WTC11 (cell line): ENCODE measurements at regions not wholly inside any gene's neighbourhood (a gene's known extent, or its start where the extent isn't known, plus 50 kb on each side); places are given as distances from the start of the nearest gene placed in this dataset.

ENCODE experiments used
- ATAC-seq: fragments of 200-7000 bp; cut with Tn5 transposase; 2 replicates; pipeline ENCODE4 v1.10.0; 2021; ENCODE audit warnings: mild to moderate bottlenecking, moderate library complexity
- CTCF ChIA-PET: fragments of 300-600 bp; sonication (Branson Sonifier 250); formaldehyde crosslinking; loops from one replicate; lab custom pipeline; 2021; ENCODE audit warnings: antibody characterized with exemption; lab: Charles Lee
- POLR2A ChIA-PET: fragments of 350-600 bp; sonication (Branson Sonifier 250); formaldehyde crosslinking; loops from one replicate; lab custom pipeline; 2021; ENCODE audit warnings: antibody characterized with exemption; lab: Charles Lee
- DNase-seq: peaks from one replicate; pipeline ENCODE4 v3.0.0; 2021; ENCODE audit warnings: low spot score
- H3K27ac Mint-ChIP-seq: 2 replicates; pipeline ENCODE4 v1.8.0; 2021; ENCODE audit warnings: mixed read lengths
- H3K27me3 Mint-ChIP-seq: 2 replicates; pipeline ENCODE4 v1.8.0; 2021; ENCODE audit warnings: low read depth, mild to moderate bottlenecking, moderate library complexity, mixed read lengths
- H3K36me3 Mint-ChIP-seq: 2 replicates; pipeline ENCODE4 v1.8.0; 2021; ENCODE audit warnings: mixed read lengths
- H3K4me1 Mint-ChIP-seq: 2 replicates; pipeline ENCODE4 v1.8.0; 2022; ENCODE audit warnings: mixed read lengths
- H3K4me3 Mint-ChIP-seq: 2 replicates; pipeline ENCODE4 v1.8.0; 2021; ENCODE audit warnings: mild to moderate bottlenecking, moderate library complexity, mixed read lengths
- H3K9me3 Mint-ChIP-seq: 2 replicates; pipeline ENCODE4 v1.8.0; 2021; ENCODE audit warnings: mixed read lengths
- ATF1 ChIP-seq: sonication (generic); formaldehyde crosslinking; IDR thresholded peaks from 2 replicates; pipeline ENCODE4 v1.8.1; 2023; ENCODE audit warnings: mild to moderate bottlenecking, moderate library complexity, missing genetic modification reagents
- CREB1 ChIP-seq: sonication (generic); formaldehyde crosslinking; IDR thresholded peaks from 2 replicates; pipeline ENCODE4 v1.8.0; 2023; ENCODE audit warnings: mild to moderate bottlenecking, missing genetic modification reagents
- FOXP1 ChIP-seq: sonication (generic); formaldehyde crosslinking; IDR thresholded peaks from 2 replicates; pipeline ENCODE4 v1.8.0; 2022; ENCODE audit warnings: missing genetic modification reagents, mild to moderate bottlenecking, moderate library complexity, borderline replicate concordance
- GABPB1 ChIP-seq: sonication (generic); formaldehyde crosslinking; IDR thresholded peaks from 2 replicates; pipeline ENCODE4 v1.8.1; 2023; ENCODE audit warnings: mild to moderate bottlenecking, missing genetic modification reagents
- KAT7 ChIP-seq: sonication (generic); formaldehyde crosslinking; IDR thresholded peaks from 2 replicates; pipeline ENCODE4 v1.8.1; 2023; ENCODE audit warnings: missing genetic modification reagents, mild to moderate bottlenecking, borderline replicate concordance
- MXD4 ChIP-seq: fragments of 250-450 bp; sonication (Bioruptor Pico); IDR thresholded peaks from 2 replicates; pipeline ENCODE4 v1.8.0; 2021; ENCODE audit warnings: mild to moderate bottlenecking, moderate library complexity, borderline replicate concordance
- NFE2L1 ChIP-seq: sonication (generic); formaldehyde crosslinking; IDR thresholded peaks from 2 replicates; pipeline ENCODE4 v1.8.1; 2023; ENCODE audit warnings: missing genetic modification reagents
- NR3C1 ChIP-seq: sonication (generic); formaldehyde crosslinking; conservative IDR thresholded peaks from 2 replicates; pipeline ENCODE4 v1.8.1; 2023; ENCODE audit warnings: low read depth, mild to moderate bottlenecking, missing genetic modification reagents
- RELA ChIP-seq: sonication (generic); formaldehyde crosslinking; IDR thresholded peaks from 2 replicates; pipeline ENCODE4 v1.8.1; 2022; ENCODE audit warnings: missing genetic modification reagents, mild to moderate bottlenecking, borderline replicate concordance
- SOX15 ChIP-seq: fragments of 250-450 bp; sonication (Bioruptor Pico); IDR thresholded peaks from 2 replicates; pipeline ENCODE4 v1.9.0; 2021; ENCODE audit warnings: mild to moderate bottlenecking
- ZNF138 ChIP-seq: sonication (generic); formaldehyde crosslinking; conservative IDR thresholded peaks from 2 replicates; pipeline ENCODE4 v1.8.1; 2022; ENCODE audit warnings: mild to moderate bottlenecking, moderate library complexity, missing genetic modification reagents
- ZNF232 ChIP-seq: sonication (generic); formaldehyde crosslinking; IDR thresholded peaks from 2 replicates; pipeline ENCODE4 v1.8.0; 2022; ENCODE audit warnings: mild to moderate bottlenecking, missing genetic modification reagents
- ZNF263 ChIP-seq: sonication (generic); formaldehyde crosslinking; IDR thresholded peaks from 2 replicates; pipeline ENCODE4 v1.8.1; 2022; ENCODE audit warnings: low read depth, mild to moderate bottlenecking, moderate library complexity, missing genetic modification reagents
- TF ChIP-seq, protein P1 (sequence below): fragments of 250-450 bp; sonication (Bioruptor Pico); IDR thresholded peaks from 2 replicates; pipeline ENCODE4 v1.9.0; 2021; ENCODE audit warnings: mild to moderate bottlenecking
- TF ChIP-seq, protein P2 (sequence below): fragments of 250-450 bp; sonication (Bioruptor Pico); IDR thresholded peaks from 2 replicates; pipeline ENCODE4 v2.1.2; 2022; ENCODE audit warnings: mild to moderate bottlenecking, moderate library complexity
- TF ChIP-seq, protein P3 (sequence below): sonication (generic); formaldehyde crosslinking; IDR thresholded peaks from 2 replicates; pipeline ENCODE4 v1.8.1; 2022; ENCODE audit warnings: low read depth, mild to moderate bottlenecking, moderate library complexity, missing genetic modification reagents, borderline replicate concordance
- TF ChIP-seq, protein P4 (sequence below): sonication (generic); formaldehyde crosslinking; IDR thresholded peaks from 2 replicates; pipeline ENCODE4 v1.8.1; 2022; ENCODE audit warnings: mild to moderate bottlenecking, moderate library complexity, missing genetic modification reagents
- TF ChIP-seq, protein P5 (sequence below): fragments of 200-600 bp; IDR thresholded peaks from 2 replicates; pipeline ENCODE4 v1.8.0; 2022; ENCODE audit warnings: antibody characterized with exemption
- TF ChIP-seq, protein P6 (sequence below): fragments of 250-450 bp; sonication (Bioruptor Pico); IDR thresholded peaks from 2 replicates; pipeline ENCODE4 v1.9.0; 2021; ENCODE audit warnings: mild to moderate bottlenecking, borderline replicate concordance

DNA sequence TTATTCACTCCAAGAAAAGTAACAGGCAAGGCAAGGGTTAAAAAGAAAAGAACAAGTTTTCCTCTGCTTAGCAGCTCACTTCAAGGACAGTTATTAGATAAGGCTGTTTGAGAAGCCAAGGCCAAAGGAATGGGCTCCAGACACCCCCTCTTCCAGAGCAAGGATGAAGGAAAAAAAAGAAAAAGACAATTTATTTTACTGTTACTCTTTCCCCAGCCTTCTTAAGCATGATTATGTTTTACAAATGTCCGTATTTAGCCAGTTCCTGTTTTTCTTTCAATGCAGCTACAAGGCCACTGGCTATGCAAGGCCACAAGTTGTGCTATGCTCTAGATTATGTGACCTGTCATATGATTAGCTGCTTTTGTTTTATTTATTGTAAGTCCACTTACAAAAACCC is 106.5 kb upstream of the SIMC1 start:
- no peak overlapping the region for H3K4me3 Mint-ChIP-seq
- no peak for ATAC-seq
- H3K4me1 Mint-ChIP-seq = peaks cover 10% of the 10 kb centered on the region
- H3K27ac Mint-ChIP-seq = no peak overlapping the region
- TF ChIP-seq RELA (CRISPR knock-in tag) (no peak), ZNF232 (CRISPR knock-in tag) (no peak), ATF1 (CRISPR knock-in tag) (no peak), CREB1 (CRISPR knock-in tag) (no peak), GABPB1 (no peak), KAT7 (no peak), NR3C1 (CRISPR knock-in tag) (no peak), FOXP1 (CRISPR knock-in tag) (no peak), NFE2L1 (CRISPR knock-in tag) (no peak), ZNF138 (no peak), SOX15 (CRISPR knock-in tag) (no peak), ZNF263 (no peak), MXD4 (no peak)
- TF ChIP-seq, protein P1, sequence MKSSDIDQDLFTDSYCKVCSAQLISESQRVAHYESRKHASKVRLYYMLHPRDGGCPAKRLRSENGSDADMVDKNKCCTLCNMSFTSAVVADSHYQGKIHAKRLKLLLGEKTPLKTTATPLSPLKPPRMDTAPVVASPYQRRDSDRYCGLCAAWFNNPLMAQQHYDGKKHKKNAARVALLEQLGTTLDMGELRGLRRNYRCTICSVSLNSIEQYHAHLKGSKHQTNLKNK (CRISPR knock-in tag) = no peak
- TF ChIP-seq, protein P2, sequence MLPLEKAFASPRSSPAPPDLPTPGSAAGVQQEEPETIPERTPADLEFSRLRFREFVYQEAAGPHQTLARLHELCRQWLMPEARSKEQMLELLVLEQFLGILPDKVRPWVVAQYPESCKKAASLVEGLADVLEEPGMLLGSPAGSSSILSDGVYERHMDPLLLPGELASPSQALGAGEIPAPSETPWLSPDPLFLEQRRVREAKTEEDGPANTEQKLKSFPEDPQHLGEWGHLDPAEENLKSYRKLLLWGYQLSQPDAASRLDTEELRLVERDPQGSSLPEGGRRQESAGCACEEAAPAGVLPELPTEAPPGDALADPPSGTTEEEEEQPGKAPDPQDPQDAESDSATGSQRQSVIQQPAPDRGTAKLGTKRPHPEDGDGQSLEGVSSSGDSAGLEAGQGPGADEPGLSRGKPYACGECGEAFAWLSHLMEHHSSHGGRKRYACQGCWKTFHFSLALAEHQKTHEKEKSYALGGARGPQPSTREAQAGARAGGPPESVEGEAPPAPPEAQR (CRISPR knock-in tag) = no peak
- TF ChIP-seq, protein P3, sequence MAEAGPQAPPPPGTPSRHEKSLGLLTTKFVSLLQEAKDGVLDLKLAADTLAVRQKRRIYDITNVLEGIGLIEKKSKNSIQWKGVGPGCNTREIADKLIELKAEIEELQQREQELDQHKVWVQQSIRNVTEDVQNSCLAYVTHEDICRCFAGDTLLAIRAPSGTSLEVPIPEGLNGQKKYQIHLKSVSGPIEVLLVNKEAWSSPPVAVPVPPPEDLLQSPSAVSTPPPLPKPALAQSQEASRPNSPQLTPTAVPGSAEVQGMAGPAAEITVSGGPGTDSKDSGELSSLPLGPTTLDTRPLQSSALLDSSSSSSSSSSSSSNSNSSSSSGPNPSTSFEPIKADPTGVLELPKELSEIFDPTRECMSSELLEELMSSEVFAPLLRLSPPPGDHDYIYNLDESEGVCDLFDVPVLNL (CRISPR knock-in tag) = no peak
- TF ChIP-seq, protein P4, sequence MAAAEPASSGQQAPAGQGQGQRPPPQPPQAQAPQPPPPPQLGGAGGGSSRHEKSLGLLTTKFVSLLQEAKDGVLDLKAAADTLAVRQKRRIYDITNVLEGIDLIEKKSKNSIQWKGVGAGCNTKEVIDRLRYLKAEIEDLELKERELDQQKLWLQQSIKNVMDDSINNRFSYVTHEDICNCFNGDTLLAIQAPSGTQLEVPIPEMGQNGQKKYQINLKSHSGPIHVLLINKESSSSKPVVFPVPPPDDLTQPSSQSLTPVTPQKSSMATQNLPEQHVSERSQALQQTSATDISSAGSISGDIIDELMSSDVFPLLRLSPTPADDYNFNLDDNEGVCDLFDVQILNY (CRISPR knock-in tag) = no peak
- TF ChIP-seq, protein P5, sequence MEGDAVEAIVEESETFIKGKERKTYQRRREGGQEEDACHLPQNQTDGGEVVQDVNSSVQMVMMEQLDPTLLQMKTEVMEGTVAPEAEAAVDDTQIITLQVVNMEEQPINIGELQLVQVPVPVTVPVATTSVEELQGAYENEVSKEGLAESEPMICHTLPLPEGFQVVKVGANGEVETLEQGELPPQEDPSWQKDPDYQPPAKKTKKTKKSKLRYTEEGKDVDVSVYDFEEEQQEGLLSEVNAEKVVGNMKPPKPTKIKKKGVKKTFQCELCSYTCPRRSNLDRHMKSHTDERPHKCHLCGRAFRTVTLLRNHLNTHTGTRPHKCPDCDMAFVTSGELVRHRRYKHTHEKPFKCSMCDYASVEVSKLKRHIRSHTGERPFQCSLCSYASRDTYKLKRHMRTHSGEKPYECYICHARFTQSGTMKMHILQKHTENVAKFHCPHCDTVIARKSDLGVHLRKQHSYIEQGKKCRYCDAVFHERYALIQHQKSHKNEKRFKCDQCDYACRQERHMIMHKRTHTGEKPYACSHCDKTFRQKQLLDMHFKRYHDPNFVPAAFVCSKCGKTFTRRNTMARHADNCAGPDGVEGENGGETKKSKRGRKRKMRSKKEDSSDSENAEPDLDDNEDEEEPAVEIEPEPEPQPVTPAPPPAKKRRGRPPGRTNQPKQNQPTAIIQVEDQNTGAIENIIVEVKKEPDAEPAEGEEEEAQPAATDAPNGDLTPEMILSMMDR = no peak
- TF ChIP-seq, protein P6, sequence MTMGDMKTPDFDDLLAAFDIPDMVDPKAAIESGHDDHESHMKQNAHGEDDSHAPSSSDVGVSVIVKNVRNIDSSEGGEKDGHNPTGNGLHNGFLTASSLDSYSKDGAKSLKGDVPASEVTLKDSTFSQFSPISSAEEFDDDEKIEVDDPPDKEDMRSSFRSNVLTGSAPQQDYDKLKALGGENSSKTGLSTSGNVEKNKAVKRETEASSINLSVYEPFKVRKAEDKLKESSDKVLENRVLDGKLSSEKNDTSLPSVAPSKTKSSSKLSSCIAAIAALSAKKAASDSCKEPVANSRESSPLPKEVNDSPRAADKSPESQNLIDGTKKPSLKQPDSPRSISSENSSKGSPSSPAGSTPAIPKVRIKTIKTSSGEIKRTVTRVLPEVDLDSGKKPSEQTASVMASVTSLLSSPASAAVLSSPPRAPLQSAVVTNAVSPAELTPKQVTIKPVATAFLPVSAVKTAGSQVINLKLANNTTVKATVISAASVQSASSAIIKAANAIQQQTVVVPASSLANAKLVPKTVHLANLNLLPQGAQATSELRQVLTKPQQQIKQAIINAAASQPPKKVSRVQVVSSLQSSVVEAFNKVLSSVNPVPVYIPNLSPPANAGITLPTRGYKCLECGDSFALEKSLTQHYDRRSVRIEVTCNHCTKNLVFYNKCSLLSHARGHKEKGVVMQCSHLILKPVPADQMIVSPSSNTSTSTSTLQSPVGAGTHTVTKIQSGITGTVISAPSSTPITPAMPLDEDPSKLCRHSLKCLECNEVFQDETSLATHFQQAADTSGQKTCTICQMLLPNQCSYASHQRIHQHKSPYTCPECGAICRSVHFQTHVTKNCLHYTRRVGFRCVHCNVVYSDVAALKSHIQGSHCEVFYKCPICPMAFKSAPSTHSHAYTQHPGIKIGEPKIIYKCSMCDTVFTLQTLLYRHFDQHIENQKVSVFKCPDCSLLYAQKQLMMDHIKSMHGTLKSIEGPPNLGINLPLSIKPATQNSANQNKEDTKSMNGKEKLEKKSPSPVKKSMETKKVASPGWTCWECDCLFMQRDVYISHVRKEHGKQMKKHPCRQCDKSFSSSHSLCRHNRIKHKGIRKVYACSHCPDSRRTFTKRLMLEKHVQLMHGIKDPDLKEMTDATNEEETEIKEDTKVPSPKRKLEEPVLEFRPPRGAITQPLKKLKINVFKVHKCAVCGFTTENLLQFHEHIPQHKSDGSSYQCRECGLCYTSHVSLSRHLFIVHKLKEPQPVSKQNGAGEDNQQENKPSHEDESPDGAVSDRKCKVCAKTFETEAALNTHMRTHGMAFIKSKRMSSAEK (CRISPR knock-in tag) = no peak
- TF ChIP-seq, all 79 proteins: peak for 0
- Mint-ChIP-seq H3K9me3 (no peaks in the 10 kb centered on the region), H3K36me3 (no peaks in the 10 kb centered on the region), H3K27me3 (peaks cover 34% of the 10 kb centered on the region)
- no peak for DNase-seq
- POLR2A ChIA-PET = no interaction called here
- CTCF ChIA-PET = no interaction called here
